GM11168 (cell line): ENCODE measurements at regions not wholly inside any gene's neighbourhood (a gene's known extent, or its start where the extent isn't known, plus 50 kb on each side); places are given as distances from the start of the nearest gene placed in this dataset.

Source experiments
- in situ Hi-C: fragments of 300-500 bp; cut with MboI; formaldehyde crosslinking; loops from one replicate; pipeline ENCODE4 v1.12.0; 2022; ENCODE audit warnings: low sequenced_read_pairs; ENCODE audit not compliant: unreplicated experiment

- in situ Hi-C loops, result no loop called here
These were observed 489.8 kb downstream of the MAT2B start for GRCh38 chr5:163995206-163995605.

DNA sequence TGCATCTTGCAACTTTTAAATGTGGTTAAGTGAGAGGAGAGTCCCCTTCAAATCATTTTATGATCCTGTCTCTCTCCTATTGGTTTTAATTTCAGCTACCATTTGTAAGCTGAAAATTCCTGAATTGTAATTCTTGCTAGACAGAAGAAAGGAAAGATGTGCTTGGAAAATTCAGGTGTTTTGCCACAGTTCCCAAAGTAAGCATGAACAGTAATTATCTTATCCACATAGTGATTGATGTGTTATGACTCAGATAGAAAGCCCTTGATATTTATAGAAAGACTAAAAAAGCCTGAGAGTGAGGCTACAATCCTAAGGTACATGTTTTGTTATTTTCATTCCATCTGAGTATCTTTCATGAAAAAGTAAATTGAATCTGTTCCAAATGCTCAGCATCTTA lies 492.5 kb downstream of the MAT2B start:
- in situ Hi-C loops, result no loop called here

- in situ Hi-C loops, result loop anchor here (25.0 kb wide), 2 partner anchors 512 to 1212 kb away; no protein-coding TSS in a partner anchor
These were observed 494.8 kb downstream of the MAT2B start for GRCh38 chr5:164000241-164000640.

GRCh38 chr5:164000819-164001218 lies 495.4 kb downstream of the MAT2B start:
- in situ Hi-C loops, result loop anchor here (25.0 kb wide), 2 partner anchors 511 to 1211 kb away; no protein-coding TSS in a partner anchor

DNA sequence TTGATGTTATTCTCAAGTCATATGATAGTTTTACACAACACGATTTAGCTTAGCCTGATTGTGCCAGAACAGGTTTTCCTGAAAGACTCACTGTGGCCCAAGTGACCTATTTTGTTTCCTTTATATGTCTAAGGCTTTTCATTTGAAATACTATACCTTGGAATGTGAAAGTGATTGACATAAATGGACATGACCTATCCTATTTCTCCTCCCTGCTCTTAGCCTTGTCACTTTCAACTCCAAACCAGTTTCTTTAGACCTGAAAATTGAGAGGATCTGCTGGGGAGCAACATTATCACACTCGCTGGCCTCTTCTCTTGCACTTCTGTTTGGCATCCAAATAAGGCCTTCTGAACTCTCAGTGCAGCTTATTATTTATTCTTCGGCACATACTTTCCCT lies 496.8 kb downstream of the MAT2B start:
- in situ Hi-C loops, result loop anchor here (25.0 kb wide), 2 partner anchors 510 to 1210 kb away; no protein-coding TSS in a partner anchor

DNA sequence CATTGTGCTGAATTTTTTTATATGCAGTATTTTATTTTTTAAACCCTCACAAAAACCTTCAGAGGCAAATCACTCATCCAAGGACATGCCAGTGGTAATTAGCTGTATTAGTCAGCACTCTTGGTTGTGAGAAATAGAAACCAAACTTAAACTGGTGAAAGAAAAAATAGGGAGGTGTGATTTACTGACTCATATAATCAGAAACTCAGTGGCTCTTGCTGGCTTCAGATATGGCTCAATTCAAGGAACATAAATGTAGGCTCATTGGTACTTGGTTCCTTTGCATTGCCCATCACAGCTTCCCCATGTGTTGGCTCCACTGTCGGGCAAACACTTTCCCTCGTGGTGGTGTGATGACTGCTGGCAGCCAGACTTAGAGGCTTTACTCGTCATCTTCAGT lies 497.2 kb downstream of the MAT2B start:
- in situ Hi-C loops, result loop anchor here (25.0 kb wide), 2 partner anchors 510 to 1210 kb away; no protein-coding TSS in a partner anchor

DNA sequence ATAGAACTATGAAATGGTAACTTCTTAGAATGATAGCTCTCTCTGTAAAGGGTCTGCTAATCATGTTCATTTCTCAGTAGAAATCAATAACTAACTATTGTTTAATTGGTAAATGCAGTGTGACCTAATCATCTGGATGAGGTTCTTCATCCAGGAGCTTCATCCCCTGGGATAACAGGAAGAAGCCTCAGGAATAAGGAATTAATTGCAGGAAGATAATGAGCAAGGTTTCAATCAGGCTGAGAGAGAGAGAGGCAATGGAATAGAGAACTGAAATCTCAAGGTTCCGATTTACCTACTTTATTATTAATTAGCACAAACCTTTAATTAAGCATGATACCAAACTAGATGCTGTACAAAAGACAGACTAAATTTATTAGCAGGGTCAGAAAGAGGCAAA lies 499.7 kb downstream of the MAT2B start:
- in situ Hi-C loops, result loop anchor here (25.0 kb wide), 2 partner anchors 507 to 1207 kb away; no protein-coding TSS in a partner anchor

DNA sequence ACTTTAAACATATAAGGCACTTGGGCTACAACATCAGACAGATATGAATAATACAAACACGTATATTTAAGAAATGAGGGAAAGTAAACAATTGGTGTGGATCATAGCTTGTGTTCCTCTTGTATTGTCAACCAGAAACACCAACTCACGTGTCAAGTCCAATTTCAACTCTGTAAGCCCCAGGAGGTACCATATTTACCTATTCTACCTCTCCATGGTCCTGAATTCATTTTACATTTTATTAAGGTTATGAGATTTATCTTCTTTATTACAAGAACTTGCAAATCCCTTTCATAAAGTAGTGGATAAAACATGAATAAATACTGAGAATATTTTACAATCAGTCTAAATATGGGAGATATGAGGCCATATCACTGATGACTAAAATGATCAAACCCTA lies 501.6 kb downstream of the MAT2B start:
- in situ Hi-C loops, result loop anchor here (25.0 kb wide), 2 partner anchors 505 to 1205 kb away; no protein-coding TSS in a partner anchor

GRCh38 chr5:164009621-164010020 lies 504.2 kb downstream of the MAT2B start:
- in situ Hi-C loops, result loop anchor here (25.0 kb wide), 2 partner anchors 503 to 1203 kb away; no protein-coding TSS in a partner anchor

DNA sequence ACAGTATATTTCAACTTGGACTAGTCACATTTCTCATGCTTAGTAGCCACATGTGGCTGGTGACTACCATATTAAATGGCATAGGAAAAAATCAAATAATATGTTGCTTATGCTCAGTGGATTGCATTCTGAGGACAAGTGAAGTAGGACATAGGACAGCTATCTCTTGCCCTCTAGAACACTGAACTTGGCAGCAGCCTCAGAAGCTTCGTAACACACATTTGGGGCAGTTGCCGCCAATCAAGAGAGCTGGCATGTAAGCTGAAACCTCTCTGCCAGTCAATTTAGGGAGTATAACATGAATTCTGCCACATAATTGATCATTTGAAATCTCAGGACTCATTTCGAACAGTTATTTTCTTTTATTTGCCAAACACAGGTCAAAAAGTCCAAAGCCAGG lies 505.5 kb downstream of the MAT2B start:
- in situ Hi-C loops, result loop anchor here (25.0 kb wide), 2 partner anchors 501 to 1201 kb away; no protein-coding TSS in a partner anchor

GRCh38 chr5:164012371-164012770 lies 507.0 kb downstream of the MAT2B start:
- in situ Hi-C loops, result loop anchor here (25.0 kb wide), 2 partner anchors 500 to 1200 kb away; no protein-coding TSS in a partner anchor

- in situ Hi-C loops, result loop anchor here (25.0 kb wide), 2 partner anchors 499 to 1199 kb away; no protein-coding TSS in a partner anchor
These were observed 507.8 kb downstream of the MAT2B start for GRCh38 chr5:164013077-164013670.

DNA sequence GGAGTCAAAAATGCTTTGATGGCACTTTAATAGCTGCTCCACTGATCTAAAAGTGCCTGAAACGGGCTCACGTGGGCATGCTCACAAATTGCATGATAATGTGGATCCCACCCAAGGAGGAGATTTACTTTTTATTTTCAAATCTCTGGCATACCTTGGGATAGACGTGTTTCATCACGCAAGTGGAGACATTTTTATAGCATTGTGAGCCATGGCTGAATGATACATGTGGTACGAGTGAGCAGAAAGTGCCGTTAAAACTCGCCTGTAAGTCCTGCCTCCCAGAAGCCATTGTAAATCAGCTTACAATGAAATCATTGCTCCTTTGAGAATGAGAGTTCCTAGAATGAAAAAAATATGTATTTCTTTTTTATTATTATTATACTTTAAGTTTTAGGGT lies 514.7 kb downstream of the MAT2B start:
- in situ Hi-C loops, result loop anchor here (25.0 kb wide), 2 partner anchors 492 to 1192 kb away; no protein-coding TSS in a partner anchor

- in situ Hi-C loops, result no loop called here
These were observed 522.3 kb downstream of the MAT2B start for GRCh38 chr5:164027738-164028137.

GRCh38 chr5:164038128-164038783 lies 532.8 kb downstream of the MAT2B start:
- in situ Hi-C loops, result no loop called here

- in situ Hi-C loops, result no loop called here
These were observed 535.7 kb downstream of the MAT2B start for GRCh38 chr5:164041105-164041504.

DNA sequence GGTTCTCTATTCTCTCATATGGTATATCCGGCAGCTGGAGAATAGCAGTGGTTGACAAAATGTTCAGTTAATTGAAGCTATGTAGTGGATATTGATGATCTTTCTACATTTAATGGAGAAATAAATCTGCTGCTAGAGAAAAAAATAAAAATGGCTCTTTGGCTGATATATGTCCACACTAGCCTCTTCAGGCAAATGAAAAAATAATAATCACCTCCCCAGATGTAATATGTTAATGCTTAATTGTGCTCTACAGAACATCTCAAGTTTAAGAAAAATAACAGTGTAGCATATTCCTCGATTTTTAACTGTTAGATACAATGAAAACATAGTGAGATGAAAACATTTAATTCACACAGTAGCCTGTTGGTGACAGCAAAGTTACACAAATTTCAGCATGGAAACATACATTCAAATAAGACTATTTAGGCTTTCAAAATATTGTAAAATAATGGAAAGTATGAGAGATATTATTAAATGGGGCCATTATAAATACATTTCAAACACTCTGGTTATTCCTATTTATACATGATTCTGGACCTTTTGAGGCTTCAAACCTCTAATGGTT lies 543.0 kb downstream of the MAT2B start:
- in situ Hi-C loops, result no loop called here

DNA sequence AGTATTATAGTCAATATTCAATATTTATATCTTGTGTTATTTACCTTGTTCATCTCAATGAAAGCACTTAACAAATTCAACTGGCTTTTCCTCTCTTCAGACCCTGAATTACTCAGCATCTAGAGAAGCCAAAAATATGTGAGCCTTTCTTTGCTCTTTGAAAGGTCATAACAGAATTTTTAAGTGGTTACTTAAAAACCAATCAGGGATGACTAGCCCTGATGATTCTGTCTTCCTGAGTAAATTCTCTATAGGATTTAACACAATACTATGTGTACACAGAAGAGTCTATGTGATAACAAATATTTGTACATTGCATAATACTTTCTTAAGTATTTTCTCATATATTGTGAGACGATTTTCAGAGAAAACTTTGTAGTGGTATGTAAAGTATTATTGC lies 546.3 kb downstream of the MAT2B start:
- in situ Hi-C loops, result no loop called here

DNA sequence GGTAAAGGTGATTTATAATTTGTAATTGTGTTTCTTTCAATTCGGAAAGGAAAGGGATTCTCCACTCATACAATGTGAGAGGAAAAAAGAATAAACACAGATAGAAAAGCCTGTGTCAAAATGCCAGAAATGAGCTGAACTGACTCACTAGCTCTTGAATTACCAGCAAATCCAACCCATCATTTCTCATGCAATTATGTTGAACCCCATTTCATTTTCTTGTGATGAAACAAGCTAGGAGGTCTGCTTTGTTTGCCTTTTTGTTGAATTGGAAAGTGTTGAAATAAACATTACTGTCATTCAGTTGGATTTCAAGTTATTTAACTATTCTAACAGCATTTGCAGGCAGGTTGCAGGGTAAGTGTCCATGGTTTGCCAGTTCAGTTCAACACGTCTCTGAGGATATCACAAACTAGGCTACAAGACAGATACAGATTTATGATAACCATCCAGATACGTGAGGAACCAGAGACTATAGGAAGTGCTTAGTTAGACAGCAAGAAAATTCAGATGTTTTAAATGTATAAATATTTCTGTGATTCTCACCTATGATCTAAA lies 547.2 kb downstream of the MAT2B start:
- in situ Hi-C loops, result no loop called here

- in situ Hi-C loops, result no loop called here
These were observed 547.7 kb downstream of the MAT2B start for GRCh38 chr5:164053123-164053522.

GRCh38 chr5:164054461-164054860 lies 549.0 kb downstream of the MAT2B start:
- in situ Hi-C loops, result no loop called here
